ENCODE measurements at regions not wholly inside any gene's neighbourhood (a gene's known extent, or its start where the extent isn't known, plus 50 kb on each side); places are given as distances from the start of the nearest gene placed in this dataset.
A peak's percentile ranks its signal among the peaks of the same experiment; 100 is the strongest.

GRCh38 chr5:4553130-4553529 lies 587.0 kb upstream of the ADAMTS16 start:
- Histone ChIP-seq H3K4me3 (no peak overlapping the region), H3K27ac (no peak overlapping the region), H3K9me3 (no peaks in the 10 kb centered on the region), H3K27me3 (no peaks in the 10 kb centered on the region), H3K4me1 (no peaks in the 10 kb centered on the region), H3K36me3 (no peaks in the 10 kb centered on the region)
- no peak for ATAC-seq (ENCODE audit: low FRiP score in 2 of 2)
- DNase-seq: no peak
- TF ChIP-seq EP300 (IDR thresholded peaks at IDR 0.05): no peak
- no peak for TF ChIP-seq POLR2A (IDR thresholded peaks at IDR 0.05)
- TF ChIP-seq, protein P1, sequence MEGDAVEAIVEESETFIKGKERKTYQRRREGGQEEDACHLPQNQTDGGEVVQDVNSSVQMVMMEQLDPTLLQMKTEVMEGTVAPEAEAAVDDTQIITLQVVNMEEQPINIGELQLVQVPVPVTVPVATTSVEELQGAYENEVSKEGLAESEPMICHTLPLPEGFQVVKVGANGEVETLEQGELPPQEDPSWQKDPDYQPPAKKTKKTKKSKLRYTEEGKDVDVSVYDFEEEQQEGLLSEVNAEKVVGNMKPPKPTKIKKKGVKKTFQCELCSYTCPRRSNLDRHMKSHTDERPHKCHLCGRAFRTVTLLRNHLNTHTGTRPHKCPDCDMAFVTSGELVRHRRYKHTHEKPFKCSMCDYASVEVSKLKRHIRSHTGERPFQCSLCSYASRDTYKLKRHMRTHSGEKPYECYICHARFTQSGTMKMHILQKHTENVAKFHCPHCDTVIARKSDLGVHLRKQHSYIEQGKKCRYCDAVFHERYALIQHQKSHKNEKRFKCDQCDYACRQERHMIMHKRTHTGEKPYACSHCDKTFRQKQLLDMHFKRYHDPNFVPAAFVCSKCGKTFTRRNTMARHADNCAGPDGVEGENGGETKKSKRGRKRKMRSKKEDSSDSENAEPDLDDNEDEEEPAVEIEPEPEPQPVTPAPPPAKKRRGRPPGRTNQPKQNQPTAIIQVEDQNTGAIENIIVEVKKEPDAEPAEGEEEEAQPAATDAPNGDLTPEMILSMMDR (IDR thresholded peaks at IDR 0.05): no peak
- TF ChIP-seq POLR2AphosphoS5 (IDR thresholded peaks at IDR 0.05): no peak

- no peaks in the 10 kb centered on the region for H3K4me1 ChIP-seq
- TF ChIP-seq, protein P1 (IDR thresholded peaks at IDR 0.05): no peak
- TF ChIP-seq POLR2AphosphoS5 (IDR thresholded peaks at IDR 0.05) (no peak), POLR2A (IDR thresholded peaks at IDR 0.05) (no peak), EP300 (IDR thresholded peaks at IDR 0.05) (no peak)
- no peak overlapping the region for H3K27ac ChIP-seq
- 46 to 50% methylated on average over 6 of the region's 6 CpGs for whole genome bisulfite sequencing, 2 donors
- H3K36me3 ChIP-seq: no peaks in the 10 kb centered on the region
- no peaks in the 10 kb centered on the region for H3K9me3 ChIP-seq
- DNase-seq (no peak), ATAC-seq (ENCODE audit: low FRiP score in 2 of 2) (no peak)
- no peaks in the 10 kb centered on the region for H3K27me3 ChIP-seq
- no peak overlapping the region for H3K4me3 ChIP-seq
These were observed 586.2 kb upstream of the ADAMTS16 start for GRCh38 chr5:4553978-4554377.

- ATAC-seq (ENCODE audit: low FRiP score in 2 of 2) (no peak), DNase-seq (peak in 1 of 2 donors; percentile 60)
- no peak for TF ChIP-seq POLR2A (IDR thresholded peaks at IDR 0.05)
- TF ChIP-seq, protein P1 (IDR thresholded peaks at IDR 0.05): no peak
- TF ChIP-seq EP300 (IDR thresholded peaks at IDR 0.05): no peak
- TF ChIP-seq POLR2AphosphoS5 (IDR thresholded peaks at IDR 0.05): no peak
- WGBS, 2 donors: 82 to 87% methylated on average over 12 to 13 of the region's 13 CpGs
- H3K4me1 ChIP-seq: no peaks in the 10 kb centered on the region
- peaks cover 0 to under 1% (median 0%) of the 10 kb centered on the region in 4 donors for H3K9me3 ChIP-seq
- no peak overlapping the region for H3K27ac ChIP-seq
- no peak overlapping the region for H3K4me3 ChIP-seq
- no peaks in the 10 kb centered on the region for H3K27me3 ChIP-seq
- H3K36me3 ChIP-seq: no peaks in the 10 kb centered on the region
These were observed 584.3 kb upstream of the ADAMTS16 start for GRCh38 chr5:4555725-4556285.

GRCh38 chr5:4561403-4561802 lies 578.7 kb upstream of the ADAMTS16 start:
- Histone ChIP-seq H3K9me3 (peaks cover 0 to 9% (median 5%) of the 10 kb centered on the region in 4 donors), H3K27me3 (no peaks in the 10 kb centered on the region), H3K4me3 (no peak overlapping the region), H3K4me1 (no peaks in the 10 kb centered on the region), H3K36me3 (no peaks in the 10 kb centered on the region), H3K27ac (no peak overlapping the region)
- no peak for TF ChIP-seq EP300 (IDR thresholded peaks at IDR 0.05)
- TF ChIP-seq, protein P1 (IDR thresholded peaks at IDR 0.05): no peak
- no peak for TF ChIP-seq POLR2A (IDR thresholded peaks at IDR 0.05)
- no peak for TF ChIP-seq POLR2AphosphoS5 (IDR thresholded peaks at IDR 0.05)
- no peak for ATAC-seq (ENCODE audit: low FRiP score in 2 of 2)
- 53 to 56% methylated on average over 4 of the region's 4 CpGs for WGBS, 2 donors
- no peak for DNase-seq

DNA sequence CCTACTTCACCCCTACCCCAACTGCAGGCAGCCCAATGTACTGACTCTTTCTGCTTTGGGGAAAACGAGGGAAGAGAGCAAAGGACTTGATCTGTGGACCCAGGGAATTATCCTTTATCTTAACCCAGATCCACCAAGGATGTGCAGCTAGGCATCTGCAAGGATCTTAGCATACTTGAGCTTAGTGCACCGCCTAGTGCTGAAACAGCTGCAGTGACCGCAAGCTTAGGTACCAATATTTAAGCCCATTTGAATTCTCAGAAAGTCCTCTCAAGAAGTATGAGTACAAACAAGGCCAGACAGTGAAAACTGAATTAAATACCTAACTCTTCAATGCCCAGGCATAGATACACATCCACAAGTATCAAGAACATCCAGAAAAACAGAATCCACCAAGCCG lies 576.7 kb upstream of the ADAMTS16 start:
- Histone ChIP-seq H3K9me3 (peaks cover 0 to 9% (median 5%) of the 10 kb centered on the region in 4 donors), H3K36me3 (no peaks in the 10 kb centered on the region), H3K27ac (no peak overlapping the region), H3K4me3 (no peak overlapping the region), H3K27me3 (no peaks in the 10 kb centered on the region), H3K4me1 (no peaks in the 10 kb centered on the region)
- TF ChIP-seq EP300 (IDR thresholded peaks at IDR 0.05) (no peak), POLR2AphosphoS5 (IDR thresholded peaks at IDR 0.05) (no peak), POLR2A (IDR thresholded peaks at IDR 0.05) (no peak)
- TF ChIP-seq, protein P1 (IDR thresholded peaks at IDR 0.05): no peak
- no peak for ATAC-seq (ENCODE audit: low FRiP score in 2 of 2)
- WGBS, 2 donors: 38 to 59% methylated on average over 4 of the region's 4 CpGs
- DNase-seq: no peak
